ENCODE measurements at regions not wholly inside any gene's neighbourhood (a gene's known extent, or its start where the extent isn't known, plus 50 kb on each side); places are given as distances from the start of the nearest gene placed in this dataset.
"Not testable (repeated sequence)": the region's sequence is repeated elsewhere in the genome, so short reads cannot be mapped to it uniquely, and the experiment has no call there.

DNA sequence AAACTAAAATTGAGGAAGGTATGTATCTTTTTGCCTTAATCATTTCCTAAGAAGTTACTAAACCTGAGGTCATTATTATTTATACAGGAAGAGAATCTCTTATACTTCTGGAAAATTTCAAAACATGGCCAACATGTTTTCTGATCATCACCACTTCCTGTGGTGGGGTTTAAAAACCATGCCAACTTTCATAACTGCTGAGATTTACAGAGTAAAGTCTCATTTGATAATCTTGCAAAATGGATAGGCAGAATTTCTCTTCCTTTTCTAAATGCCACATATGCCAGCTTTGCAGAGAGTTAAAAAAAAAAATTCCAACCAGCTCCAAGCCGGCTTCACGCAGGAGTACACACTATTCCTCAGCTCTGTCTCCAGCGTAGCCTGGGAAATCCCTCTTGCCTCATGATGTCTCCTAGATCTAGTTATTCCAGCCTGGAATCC lies 124.3 kb upstream of the SPRED1 start:
- DNase-seq (ENCODE audit: low spot score): no peak

DNA sequence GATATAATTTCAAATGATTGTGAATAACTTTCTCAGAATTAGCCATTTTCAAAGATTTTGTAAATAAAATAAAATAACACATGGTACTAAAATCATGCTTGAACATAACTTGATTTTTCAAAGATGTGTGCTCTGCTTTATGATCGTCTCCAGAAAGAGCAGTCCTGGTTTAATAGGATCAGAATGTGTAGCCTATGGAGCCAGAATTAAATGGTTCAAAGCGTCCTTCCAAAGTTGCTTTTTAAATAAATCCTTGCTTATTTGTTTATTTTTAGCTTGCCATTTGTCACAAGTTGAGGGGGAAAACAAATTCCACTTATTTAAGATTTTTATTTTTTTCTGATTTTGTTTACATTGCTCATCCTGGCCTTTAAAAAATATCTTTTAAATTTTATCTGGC lies 123.7 kb upstream of the SPRED1 start:
- DNase-seq (ENCODE audit: low spot score): no peak

DNA sequence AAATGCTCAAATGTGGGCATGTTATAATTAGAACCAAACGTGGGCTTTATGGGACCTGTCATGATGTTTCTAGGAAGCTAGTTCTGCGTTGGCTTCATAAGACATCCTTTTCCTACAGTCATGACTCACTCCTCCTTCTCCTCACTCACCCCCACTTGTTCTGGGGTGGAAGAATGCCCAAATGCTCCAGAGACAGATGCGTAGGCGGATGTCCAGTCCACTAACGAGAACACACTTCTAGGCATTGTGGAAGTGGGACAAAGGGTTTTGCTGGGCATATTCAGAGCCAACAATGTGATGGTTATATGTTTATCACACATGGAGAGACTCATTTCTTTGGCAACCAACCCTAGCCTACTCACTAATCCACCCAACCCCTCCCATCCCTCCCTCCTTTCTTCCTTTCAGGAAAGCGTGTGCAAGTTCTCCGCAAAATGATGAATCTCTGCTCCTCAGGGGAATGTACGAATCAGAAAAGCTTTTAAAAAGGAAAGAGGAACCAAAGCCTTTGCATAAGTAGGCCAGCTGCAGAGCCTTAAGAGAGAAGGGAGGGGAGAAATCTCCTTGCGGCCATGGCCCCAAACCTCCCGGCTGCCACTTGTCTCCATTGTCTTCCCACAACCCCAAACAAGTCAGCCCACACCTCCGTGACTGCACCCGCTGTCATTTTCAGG lies 123.0 kb upstream of the SPRED1 start:
- peak; percentile 74 for DNase-seq (ENCODE audit: low spot score)

DNA sequence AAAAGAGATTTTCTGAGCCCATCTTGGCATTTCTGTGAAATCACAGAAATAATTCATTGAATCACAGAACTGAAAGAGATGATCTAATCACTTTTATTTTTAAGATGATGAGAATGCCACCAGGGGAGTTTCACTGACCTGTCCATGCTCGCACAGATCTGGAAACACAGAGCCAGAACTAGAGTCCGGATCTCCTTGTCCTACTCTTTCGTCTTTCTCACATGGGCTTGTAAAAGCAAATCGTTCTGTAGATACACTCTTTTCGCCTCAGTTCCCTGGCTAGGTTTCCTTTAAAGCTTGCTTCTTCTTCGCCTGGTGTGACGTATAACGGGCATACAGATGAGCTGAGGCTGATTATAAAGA lies 122.5 kb upstream of the SPRED1 start:
- DNase-seq (ENCODE audit: low spot score): no peak

DNA sequence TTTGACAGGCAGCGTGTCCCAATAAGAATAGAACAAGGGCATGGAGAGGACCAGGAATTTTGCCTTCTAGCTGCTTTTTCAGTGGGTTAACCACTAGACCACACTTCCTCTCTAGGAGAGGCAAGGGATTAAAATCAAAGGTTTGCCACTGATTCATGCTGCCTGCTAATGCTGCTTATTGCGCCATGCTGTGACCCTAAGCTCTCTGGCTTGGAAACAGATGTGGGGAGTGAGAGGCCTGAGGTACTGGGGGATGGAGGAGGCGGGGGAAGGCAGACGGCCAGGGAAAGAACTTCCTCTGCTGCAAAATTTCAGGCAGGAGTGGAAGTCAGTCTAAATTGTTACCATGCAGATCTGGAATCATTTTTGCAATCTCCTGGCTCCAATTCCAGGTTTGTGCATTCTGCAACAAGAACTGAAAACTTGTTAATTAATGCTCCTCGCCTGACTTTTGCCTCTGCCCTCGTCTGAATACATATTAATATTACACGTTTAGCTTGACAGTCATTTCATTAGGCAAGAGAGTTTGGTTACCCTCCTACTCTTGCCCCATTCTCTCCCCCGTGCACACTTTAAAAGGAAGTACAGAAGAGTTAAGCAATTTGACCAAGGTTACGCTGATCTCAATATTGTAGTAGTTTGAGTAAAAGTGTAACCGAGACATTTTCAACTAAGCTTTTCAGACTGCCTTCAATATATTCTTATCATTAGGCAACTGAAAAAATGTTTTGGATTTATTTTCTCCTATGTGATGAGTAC lies 121.7 kb upstream of the SPRED1 start:
- DNase-seq (ENCODE audit: low spot score): peak; percentile 78

DNA sequence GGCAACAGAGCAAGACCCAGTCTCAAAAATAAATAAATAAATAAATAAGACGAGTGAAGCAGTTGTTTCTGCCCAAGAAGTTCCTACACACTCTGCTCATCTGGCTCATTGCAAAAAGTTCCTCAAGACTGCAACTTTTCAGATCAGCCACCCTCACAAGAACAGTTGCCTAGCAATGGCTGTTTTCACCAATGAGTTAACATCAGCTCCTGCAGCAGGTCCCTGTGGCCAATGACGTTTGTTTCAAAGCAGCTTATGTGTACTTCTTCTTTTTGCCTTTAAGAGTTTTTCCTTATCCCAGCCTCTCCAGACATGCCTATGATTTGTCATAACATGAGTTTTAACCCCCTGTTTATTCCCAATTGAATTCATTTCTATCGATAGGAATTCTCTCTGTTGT lies 118.4 kb upstream of the SPRED1 start:
- DNase-seq (ENCODE audit: low spot score): no peak

DNA sequence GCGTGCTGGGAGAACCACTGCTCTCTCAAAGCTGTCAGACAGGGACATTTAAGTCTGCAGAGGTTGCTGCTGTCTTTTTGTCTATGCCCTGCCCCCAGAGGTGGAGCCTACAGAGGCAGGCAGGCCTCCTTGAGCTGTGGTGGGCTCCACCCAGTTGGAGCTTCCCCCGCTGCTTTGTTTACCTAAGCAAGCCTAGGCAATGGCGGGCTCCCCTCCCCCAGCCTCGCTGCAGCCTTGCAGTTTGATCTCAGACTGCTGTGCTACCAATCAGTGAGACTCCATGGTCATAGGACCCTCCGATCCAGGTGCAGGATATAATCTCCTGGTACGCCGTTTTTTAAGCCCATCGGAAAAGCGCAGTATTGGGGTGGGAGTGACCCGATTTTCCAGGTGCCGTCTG lies 110.4 kb upstream of the SPRED1 start:
- not testable (repeated sequence) for DNase-seq (ENCODE audit: low spot score)

DNA sequence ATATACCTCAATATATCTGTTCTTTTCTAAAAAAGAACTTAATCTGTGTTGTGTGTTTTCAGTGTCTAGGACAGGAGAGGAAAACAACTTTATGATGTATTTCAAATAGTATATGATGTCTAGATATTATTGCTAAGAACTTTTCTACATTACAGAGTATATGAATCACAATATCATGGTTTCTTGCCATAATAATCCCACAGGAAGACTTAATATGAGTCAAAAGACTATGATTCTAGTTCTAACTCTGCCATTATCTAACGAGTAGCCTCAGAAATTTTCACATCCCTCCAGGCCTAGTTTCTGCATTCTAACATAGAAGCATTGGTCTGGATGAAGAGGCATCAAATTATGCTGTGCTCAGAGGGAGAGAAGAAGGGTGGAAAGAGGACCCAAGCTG lies 107.7 kb upstream of the SPRED1 start:
- no peak for DNase-seq (ENCODE audit: low spot score)

DNA sequence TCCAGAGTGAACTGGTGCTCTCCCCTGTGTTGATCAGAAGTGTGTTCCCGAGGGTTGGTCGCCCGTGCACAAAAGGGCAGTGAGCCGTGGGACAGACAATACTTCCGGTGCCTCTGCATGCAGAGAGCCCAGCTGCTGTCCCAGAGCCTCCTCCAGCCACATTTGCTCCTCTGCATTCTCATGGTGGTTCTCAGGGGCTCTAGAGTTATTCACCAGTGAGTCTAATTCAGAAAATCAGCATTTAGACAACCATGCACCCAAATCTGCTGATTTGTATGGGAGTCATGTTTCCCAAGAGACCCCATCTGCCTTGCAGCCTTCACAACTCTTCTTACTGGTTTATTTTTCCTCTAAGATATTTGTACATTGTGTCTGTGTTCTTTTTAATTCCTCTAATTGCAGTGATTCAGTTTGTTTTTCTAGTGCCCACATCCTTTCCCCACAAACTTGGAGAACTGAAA lies 107.0 kb upstream of the SPRED1 start:
- no peak for DNase-seq (ENCODE audit: low spot score)

DNA sequence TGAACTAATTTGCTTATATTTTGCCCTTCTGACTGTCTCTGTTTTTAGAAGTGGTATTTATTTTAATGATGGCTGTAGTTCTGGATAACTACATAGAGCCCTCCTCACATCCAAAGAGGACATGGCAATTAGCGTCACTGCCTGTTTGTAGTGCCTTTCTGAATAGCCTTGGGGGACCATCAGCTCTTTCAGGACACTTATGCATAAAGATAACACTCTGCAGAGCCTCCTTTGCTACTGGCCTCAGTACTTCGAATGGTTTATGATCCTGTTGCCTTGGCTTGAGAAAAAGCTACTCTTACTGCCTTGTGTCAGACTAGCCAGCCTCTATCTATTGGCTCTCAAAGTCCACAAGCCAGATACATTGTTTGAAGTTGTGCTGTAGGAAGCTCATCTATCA lies 105.4 kb upstream of the SPRED1 start:
- no peak for DNase-seq (ENCODE audit: low spot score)

DNA sequence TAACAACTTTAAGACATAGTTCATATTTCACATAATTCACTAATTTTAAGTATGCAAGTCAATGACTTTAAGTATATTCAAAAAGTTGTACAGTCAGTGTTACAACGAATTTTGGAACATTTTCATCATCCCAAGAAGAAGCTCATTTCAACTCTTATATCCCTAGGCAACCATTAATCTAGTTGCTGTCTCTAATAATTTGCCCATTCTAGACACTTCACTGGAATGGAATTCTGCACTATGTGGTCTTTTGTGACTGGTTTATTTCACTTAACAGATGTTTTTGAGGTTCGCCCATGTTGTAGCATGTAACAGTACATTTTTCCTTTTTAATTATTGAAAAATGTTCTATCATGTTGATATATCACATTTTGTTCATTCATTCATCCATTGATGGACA lies 104.2 kb upstream of the SPRED1 start:
- no peak for DNase-seq (ENCODE audit: low spot score)

DNA sequence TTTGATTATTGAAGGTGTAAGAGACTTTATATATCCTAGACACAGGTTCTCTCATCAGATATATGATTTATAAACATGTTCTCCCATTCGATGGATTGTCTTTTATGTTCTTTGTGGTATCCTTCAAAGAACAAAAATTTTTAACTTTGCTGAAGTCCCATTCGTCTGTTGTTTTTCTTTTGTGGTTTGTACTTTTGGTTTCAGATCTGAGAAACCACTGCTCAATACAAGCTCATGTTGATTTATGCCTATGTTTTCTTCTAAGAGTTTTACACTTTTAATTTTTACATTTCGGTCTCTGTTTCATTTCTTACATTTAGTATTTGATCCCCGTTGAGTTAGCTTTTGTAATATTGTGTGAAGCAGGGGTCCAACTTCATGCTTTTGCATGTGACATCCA lies 103.3 kb upstream of the SPRED1 start:
- DNase-seq (ENCODE audit: low spot score): no peak

DNA sequence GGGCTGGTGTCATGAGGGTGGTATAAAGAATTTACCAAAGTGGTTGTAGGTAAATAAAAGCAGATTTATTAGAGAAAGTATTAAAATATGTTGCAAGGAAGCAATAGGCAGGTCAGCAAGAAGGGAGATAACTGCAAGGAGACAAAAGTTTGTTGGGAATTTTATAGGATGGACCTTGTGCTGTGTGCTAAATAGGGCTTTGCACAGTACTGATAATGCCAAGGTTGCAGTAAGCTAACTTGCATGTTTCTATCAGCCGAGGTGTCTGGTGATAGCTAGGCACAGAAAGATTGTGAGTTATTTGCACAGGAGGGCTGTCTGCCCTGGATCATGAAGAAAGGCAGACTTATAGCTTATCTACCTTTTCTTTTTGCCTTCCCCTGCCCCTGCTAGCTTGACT lies 102.5 kb upstream of the SPRED1 start:
- DNase-seq (ENCODE audit: low spot score): no peak

DNA sequence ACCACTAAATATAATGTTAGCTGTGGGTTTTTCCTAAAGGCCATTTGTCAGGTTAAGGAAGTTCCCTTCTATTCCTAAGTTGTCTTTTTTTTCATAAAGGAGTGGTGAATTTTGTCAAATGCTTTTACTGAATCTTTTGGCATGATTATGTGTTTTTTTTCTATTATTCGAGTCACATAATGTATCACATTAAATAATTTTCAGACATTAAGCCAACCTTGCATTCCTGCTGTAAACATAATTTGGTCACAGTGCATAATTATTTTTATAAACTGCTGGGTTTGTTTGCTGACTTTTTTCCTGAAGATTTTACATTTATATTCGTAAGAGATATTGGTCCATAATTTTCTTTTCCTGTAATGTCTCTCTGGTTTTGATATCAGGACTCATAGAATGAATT lies 101.8 kb upstream of the SPRED1 start:
- DNase-seq (ENCODE audit: low spot score): no peak

DNA sequence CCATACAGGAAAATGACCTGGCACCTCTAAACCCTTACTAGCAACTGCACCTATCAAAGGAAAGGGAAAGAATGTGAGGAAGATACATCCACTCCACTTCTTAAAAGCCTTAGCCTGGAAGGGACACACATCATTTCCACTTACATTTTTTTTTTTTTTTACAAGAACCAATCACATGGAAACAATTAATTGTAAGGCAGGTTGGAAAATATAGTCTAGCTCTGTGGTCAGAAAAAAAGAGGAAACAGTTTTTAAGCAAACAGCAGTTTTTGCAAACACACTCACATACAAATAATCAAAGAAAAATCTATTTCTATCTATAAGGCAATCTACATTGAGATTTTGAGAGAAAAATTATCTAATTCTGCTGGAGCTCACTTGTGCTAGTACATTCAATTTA lies 98.9 kb upstream of the SPRED1 start:
- DNase-seq (ENCODE audit: low spot score): no peak

DNA sequence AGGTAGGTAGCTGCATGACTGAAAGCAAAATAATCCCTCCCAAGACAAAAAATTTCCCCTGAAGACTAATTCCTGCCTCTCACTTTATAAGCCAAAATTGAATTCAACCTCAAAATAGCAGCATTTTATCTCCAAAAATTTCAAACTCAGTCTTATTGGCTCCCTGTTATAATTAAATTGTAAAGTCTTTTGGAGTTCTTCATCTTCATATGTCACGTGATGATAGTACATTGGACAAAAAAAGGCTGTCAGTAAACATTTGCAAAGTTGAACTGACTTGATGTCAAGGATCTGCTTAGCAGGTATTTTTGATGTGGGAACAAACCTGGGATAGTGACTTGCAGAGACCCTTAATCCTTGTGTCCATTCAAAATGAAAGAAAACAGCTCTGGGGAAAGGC lies 98.4 kb upstream of the SPRED1 start:
- DNase-seq (ENCODE audit: low spot score): no peak

DNA sequence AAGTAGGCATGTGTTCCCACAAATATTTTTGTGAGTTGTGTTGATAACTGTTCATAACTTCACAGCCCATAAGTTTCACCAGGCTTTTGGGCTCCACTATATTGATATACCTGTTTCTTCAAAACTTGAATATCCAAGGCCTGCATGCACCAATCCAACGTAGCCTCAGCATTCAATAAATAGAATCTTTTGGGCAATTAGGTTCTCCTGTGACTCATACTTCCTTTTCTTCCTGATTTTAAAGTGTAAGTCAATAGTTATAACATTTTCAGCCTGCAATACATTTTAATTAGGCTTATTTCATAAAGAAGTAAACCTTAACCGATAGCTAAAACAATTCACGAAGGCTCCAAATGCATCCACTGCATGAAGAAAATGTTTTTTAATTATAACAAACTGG lies 97.8 kb upstream of the SPRED1 start:
- DNase-seq (ENCODE audit: low spot score): no peak

DNA sequence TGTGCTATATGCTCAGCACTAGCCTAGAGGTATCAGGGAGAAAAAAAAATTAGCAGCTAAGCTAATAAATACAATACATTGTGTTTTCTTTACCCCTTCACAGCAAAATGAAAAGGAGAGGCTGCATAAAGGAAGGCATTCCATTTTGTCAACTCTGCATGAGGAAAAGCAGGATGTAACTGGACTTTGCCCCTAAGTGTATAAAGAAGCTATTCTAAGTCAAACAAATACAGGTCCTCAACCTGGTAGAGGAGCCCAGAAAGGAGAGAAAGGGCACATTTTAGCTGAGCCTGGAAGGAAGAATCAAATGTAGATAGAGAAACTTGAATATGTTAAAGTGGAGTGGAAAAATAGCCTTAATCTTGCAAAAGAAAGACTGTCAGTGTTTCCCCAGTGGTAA lies 89.0 kb upstream of the SPRED1 start:
- no peak for DNase-seq (ENCODE audit: low spot score)

DNA sequence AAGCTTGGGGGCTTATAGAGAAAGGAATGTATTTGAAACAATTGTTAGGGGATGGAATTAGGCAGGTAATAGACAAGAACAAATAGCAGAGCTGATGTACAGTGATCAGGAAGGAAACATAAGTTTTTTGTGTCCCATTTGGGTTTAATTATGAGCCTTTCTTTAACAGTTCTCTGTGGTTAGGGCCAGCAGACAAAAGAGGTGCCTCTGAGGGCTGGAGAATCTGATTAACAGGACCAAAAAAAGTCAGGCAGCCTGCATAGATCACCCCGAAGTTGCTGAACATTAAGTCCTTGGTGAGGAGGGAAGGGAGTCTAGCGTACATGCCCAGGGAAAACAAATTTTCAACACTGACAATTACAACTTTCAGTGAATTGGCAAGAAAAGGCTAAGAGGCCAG lies 88.6 kb upstream of the SPRED1 start:
- no peak for DNase-seq (ENCODE audit: low spot score)

DNA sequence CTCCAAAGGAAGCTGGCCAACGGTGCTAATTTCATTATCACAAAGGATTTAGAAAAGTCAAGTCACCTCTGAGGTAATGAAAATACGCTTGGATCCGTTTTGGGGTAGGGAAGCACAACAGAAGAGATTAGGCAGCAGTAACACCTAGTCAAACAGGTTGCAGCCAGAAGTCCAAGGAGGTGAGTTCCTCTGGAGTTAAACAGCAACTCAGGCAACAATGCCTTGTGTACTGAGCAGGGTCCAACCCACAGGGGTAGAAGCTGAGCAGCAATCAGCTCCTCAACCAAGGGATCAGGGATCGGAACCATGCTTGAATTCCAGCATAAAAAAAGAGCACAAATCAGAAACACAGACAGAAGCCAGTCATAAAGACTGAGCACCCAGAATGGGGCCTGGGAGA lies 88.1 kb upstream of the SPRED1 start:
- DNase-seq (ENCODE audit: low spot score): no peak

DNA sequence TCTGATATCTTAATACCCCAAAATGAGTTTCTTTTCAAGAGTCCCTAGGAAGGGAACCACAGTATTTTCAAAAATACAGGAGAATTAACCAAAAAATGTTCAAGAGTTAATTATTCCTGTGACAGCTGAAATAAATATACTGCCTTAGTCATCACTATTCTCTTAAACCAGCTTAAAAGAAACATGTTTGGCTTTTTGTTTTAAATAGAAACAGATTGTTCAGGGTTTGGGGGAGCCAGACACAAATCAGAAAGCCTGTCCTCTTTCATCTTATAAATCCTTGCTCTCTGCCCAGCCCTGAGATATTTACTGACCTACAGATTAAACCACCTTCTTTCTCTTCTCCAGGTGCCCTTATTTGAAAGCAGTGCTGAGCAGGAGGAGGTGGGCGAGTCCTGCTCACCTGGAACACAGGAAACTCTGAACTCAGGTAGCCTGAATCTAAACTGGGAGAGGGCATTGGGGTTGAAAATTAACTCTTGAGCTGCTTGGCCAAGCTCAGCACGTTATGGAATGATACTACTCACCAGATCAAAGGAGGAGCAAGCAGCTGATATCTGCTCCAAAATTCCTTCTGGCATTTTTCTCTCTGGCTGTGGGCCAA lies 84.1 kb upstream of the SPRED1 start:
- DNase-seq (ENCODE audit: low spot score): no peak

DNA sequence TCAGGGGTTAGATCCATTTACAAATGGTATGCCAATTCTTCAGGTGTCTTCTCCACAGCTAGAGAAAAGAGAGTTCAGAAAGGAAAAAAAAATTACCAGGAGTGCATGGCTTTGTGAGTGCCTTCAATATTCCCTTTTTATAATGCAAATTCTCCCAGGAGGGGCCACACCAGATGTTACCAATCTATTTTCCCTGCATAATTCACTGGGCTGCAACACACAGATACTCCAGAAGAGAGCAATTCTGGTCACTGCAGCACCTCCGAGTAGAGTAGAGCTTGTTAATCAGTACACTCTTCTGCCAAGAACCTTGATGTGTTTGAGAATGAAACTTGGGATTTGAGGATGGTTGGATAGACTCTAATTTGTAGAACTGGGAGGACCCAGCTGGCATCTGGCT lies 80.7 kb upstream of the SPRED1 start:
- no peak for DNase-seq (ENCODE audit: low spot score)

DNA sequence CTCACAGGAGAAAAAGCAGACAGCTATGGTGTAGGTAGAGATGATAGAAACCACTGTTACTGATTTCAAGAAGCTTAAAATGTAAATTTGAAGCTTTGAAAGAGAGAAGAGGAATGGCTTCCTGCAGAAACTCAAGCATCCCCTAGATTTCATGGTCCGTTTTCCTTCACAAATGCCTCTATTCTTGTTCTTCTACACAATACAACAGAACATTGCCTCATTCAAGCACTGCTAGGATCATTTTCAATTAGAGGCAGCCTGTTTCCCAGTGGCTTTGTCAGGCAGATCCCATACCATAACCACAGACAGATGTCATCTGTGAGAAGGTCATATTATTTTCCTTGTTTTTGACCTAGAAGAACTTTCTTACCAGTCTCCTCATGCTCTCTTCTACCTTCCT lies 77.9 kb upstream of the SPRED1 start:
- no peak for DNase-seq (ENCODE audit: low spot score)

DNA sequence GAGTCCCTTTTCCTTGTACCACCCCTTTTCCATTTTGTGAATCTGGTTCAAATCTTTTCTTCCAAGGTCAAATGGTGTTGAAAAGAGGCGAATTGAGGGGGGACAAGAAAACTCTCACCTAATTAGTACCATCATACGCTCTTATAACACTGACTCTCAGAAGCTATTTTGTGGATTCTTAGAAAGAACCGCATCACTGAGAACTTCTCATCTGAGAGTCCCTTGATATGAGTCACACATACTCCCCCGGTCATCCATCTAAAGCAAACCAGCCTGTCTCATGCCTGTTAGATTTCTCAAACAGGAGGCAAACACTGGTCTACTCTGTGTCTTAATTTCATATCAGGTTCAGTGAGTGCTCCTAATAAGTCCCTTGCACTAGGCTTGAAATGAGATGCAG lies 76.5 kb upstream of the SPRED1 start:
- peak; percentile 51 for DNase-seq (ENCODE audit: low spot score)

Data from AG08396 (cell line).